ENCODE measurements at regions not wholly inside any gene's neighbourhood (a gene's known extent, or its start where the extent isn't known, plus 50 kb on each side); places are given as distances from the start of the nearest gene placed in this dataset.

- TF ChIP-seq CTCF (IDR thresholded peaks at IDR 0.05), result no peak
- no peak for TF ChIP-seq POLR2A (IDR thresholded peaks at IDR 0.05)
- no peak for TF ChIP-seq POLR2AphosphoS5 (IDR thresholded peaks at IDR 0.05)
These were observed 282.5 kb downstream of the GLRX3 start for GRCh38 chr10:130418731-130419130.
